OCI-M1 (cell line): ENCODE measurements at regions not wholly inside any gene's neighbourhood (a gene's known extent, or its start where the extent isn't known, plus 50 kb on each side); places are given as distances from the start of the nearest gene placed in this dataset.
"Not testable (repeated sequence)": the region's sequence is repeated elsewhere in the genome, so short reads cannot be mapped to it uniquely, and the experiment has no call there.

Experiments used
- DNase-seq: peaks from one replicate; lab custom pipeline; 2025; lab: John Stamatoyannopoulos, UW

- no peak for DNase-seq
Measured at GRCh38 chr1:207243442-207244408, 77.8 kb upstream of the CD55 start.

- peak; percentile 27 for DNase-seq
Measured at GRCh38 chr1:207244409-207244801, 77.1 kb upstream of the CD55 start.

- DNase-seq = peak; percentile 23
Measured at GRCh38 chr1:207245124-207245523, 76.4 kb upstream of the CD55 start.

GRCh38 chr1:207248544-207249198 is 72.8 kb upstream of the CD55 start:
- DNase-seq = no peak

- peak; percentile 27 for DNase-seq
Measured at GRCh38 chr1:207250431-207250830, 71.0 kb upstream of the CD55 start.

- DNase-seq = no peak
Measured at GRCh38 chr1:207251066-207251465, 70.4 kb upstream of the CD55 start.

GRCh38 chr1:207256869-207257268 is 64.6 kb upstream of the CD55 start:
- no peak for DNase-seq

GRCh38 chr1:207259391-207259790 is 62.1 kb upstream of the CD55 start:
- DNase-seq = peak; percentile 51

- DNase-seq = no peak
Measured at GRCh38 chr1:207261971-207262370, 59.5 kb upstream of the CD55 start.

- not testable (repeated sequence) for DNase-seq
Measured at GRCh38 chr1:207262891-207263290, 58.6 kb upstream of the CD55 start.

- DNase-seq = no peak
Measured at GRCh38 chr1:207264663-207265252, 56.7 kb upstream of the CD55 start.

GRCh38 chr1:207268337-207268736 is 53.1 kb upstream of the CD55 start:
- DNase-seq = no peak

GRCh38 chr1:207268753-207269511 is 52.5 kb upstream of the CD55 start:
- DNase-seq = no peak
